Lung (tissue), 11 donors: ENCODE measurements at regions not wholly inside any gene's neighbourhood (a gene's known extent, or its start where the extent isn't known, plus 50 kb on each side); places are given as distances from the start of the nearest gene placed in this dataset.
"Not testable (repeated sequence)": the region's sequence is repeated elsewhere in the genome, so short reads cannot be mapped to it uniquely, and the experiment has no call there.

Source experiments
- ATAC-seq: fragments of 200-7000 bp; cut with Tn5 transposase; one replicate; pipeline ENCODE4 v1.9.1; 2020; ENCODE audit warnings: moderate number of reproducible peaks; ENCODE audit not compliant: insufficient read depth, low FRiP score
- DNase-seq, 3 donors: peaks; one replicate each; pipeline ENCODE4 v3.0.0-alpha.2; 2013 to 2017
- H3K27ac ChIP-seq, 2 donors: one replicate each; pipeline ENCODE4 v1.5.1; 2013; ENCODE audit warnings: mild to moderate bottlenecking in 2 of 2, moderate library complexity in 2 of 2, control low read depth in 1 of 2, inconsistent platforms in 1 of 2, low read depth in 1 of 2, low read length in 1 of 2
- H3K27me3 ChIP-seq, 3 donors: one replicate each; pipeline ENCODE4 v1.5.1; 2013; ENCODE audit warnings: low read length in 2 of 3; ENCODE audit not compliant: control insufficient read depth in 3 of 3, insufficient read depth in 3 of 3
- H3K36me3 ChIP-seq, 4 donors: one replicate each; pipeline ENCODE4 v1.5.1; 2013; ENCODE audit warnings: low read length in 4 of 4, mild to moderate bottlenecking in 1 of 4, moderate library complexity in 1 of 4; ENCODE audit not compliant: control insufficient read depth in 4 of 4, insufficient read depth in 4 of 4
- H3K4me1 ChIP-seq, 5 donors: one replicate each; pipeline ENCODE4 v1.5.1; 2013; ENCODE audit warnings: low read length in 5 of 5, mild to moderate bottlenecking in 2 of 5, moderate library complexity in 1 of 5; ENCODE audit not compliant: control insufficient read depth in 5 of 5, insufficient read depth in 5 of 5
- H3K4me3 ChIP-seq: one replicate; pipeline ENCODE4 v1.5.1; 2013; ENCODE audit warnings: mild to moderate bottlenecking, control low read depth, moderate library complexity
- H3K9ac ChIP-seq, 2 donors: one replicate each; pipeline ENCODE4 v1.5.1; 2013; ENCODE audit warnings: low read length in 2 of 2, control low read depth in 1 of 2; ENCODE audit not compliant: insufficient read depth in 1 of 2
- H3K9me3 ChIP-seq, 4 donors: one replicate each; pipeline ENCODE4 v1.5.1; 2013; ENCODE audit warnings: low read length in 3 of 4, mild to moderate bottlenecking in 1 of 4, moderate library complexity in 1 of 4; ENCODE audit not compliant: control insufficient read depth in 4 of 4, insufficient read depth in 3 of 4
- WGBS, 2 donors: extraction: QIAGEN DNeasy Blood & Tissue Kit; methylation state at CpG; one replicate each; pipeline ENCODE4 v1.1.7; 2013; 5-methylcytosine and 5-hydroxymethylcytosine counted together
- TF ChIP-seq, protein P1 (sequence below): IDR thresholded peaks from 2 replicates; pipeline ENCODE4 v1.5.1; 2012; ENCODE audit warnings: mild to moderate bottlenecking; ENCODE audit errors: control extremely low read depth, extremely low read depth
- donor health status: control.
- donor health status: control.
- donor health status: Bipolar disorder and iron deficiency.
- donor health status: healthy.
- donor health status: DM: yes; HTN: yes; CAD: no.

DNA sequence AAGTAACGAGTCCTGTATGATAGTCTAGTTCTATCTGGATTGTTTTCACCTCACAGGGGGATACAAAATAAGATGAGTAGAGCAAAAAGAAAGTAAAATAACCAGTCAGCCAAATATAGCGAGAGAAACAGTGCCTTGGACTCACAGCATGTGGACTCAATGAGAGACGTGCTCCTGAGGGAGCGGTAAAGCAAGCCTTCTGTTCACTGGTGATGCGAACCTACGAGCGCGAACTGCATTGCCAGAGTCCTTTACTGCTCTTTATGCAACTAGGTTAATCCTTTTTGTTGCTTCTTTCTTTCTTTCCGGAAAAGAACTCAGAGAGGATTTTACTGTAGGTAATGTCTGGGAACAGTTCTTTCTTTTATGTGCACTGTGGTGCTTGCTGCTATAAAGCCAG, 132.7 kb downstream of the ANXA1 start:
- TF ChIP-seq, protein P1, sequence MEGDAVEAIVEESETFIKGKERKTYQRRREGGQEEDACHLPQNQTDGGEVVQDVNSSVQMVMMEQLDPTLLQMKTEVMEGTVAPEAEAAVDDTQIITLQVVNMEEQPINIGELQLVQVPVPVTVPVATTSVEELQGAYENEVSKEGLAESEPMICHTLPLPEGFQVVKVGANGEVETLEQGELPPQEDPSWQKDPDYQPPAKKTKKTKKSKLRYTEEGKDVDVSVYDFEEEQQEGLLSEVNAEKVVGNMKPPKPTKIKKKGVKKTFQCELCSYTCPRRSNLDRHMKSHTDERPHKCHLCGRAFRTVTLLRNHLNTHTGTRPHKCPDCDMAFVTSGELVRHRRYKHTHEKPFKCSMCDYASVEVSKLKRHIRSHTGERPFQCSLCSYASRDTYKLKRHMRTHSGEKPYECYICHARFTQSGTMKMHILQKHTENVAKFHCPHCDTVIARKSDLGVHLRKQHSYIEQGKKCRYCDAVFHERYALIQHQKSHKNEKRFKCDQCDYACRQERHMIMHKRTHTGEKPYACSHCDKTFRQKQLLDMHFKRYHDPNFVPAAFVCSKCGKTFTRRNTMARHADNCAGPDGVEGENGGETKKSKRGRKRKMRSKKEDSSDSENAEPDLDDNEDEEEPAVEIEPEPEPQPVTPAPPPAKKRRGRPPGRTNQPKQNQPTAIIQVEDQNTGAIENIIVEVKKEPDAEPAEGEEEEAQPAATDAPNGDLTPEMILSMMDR = no peak
- Histone ChIP-seq H3K9me3 (no peaks in the 10 kb centered on the region), H3K4me3 (no peak overlapping the region), H3K4me1 (no peaks in the 10 kb centered on the region), H3K27me3 (no peaks in the 10 kb centered on the region), H3K9ac (no peak overlapping the region), H3K27ac (no peak overlapping the region), H3K36me3 (no peaks in the 10 kb centered on the region)
- ATAC-seq (no peak), DNase-seq (no peak)
- WGBS, 2 donors = 90 to 92% methylated on average over 9 of the region's 9 CpGs

DNA sequence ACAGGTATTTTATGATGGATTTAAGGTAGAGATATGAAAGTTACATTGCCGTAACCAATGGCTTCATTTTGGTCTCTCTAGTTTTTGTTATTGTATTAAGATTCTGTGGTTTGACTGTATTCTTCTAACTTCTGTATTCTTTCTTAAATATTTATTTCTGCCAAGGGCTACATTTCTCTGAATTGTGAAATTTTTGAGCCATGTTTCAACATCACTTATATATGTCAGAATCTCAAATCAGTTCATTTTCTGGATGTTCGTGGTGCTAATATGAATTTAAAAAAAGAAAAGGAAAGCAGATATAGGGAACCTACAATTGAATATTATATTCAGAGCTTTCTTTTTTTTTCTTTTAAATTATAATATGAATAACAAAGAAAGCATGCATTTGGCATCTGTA, 142.7 kb downstream of the ANXA1 start:
- Histone ChIP-seq H3K27me3 (no peaks in the 10 kb centered on the region), H3K4me1 (no peaks in the 10 kb centered on the region), H3K4me3 (no peak overlapping the region), H3K9ac (no peak overlapping the region), H3K36me3 (no peaks in the 10 kb centered on the region), H3K27ac (no peak overlapping the region), H3K9me3 (peaks cover 0 to 3% (median 0%) of the 10 kb centered on the region in 4 donors)
- ATAC-seq (no peak), DNase-seq (no peak)
- 71 to 74% methylated on average over 2 of the region's 2 CpGs for WGBS, 2 donors
- TF ChIP-seq, protein P1 = no peak

DNA sequence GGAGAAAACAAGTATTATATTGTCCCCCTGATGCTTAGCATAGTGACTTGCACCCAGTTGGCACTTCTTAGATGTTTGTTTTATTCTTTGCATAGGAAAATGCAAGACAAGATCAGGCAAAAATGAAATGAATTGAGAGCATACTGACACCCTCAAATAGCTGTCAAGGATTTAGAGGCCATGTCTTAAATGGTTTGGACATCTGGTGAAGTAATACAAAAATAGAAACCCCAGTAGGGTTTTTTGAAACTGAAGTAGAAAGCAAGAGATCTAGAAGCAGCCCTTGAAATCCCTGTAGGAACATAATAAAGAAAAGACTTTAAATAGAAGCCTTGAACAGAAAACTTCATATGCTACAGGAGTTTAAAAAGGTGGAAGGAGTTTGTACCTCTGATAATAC, 174.3 kb downstream of the ANXA1 start:
- Histone ChIP-seq H3K27ac (no peak overlapping the region), H3K36me3 (no peaks in the 10 kb centered on the region), H3K4me3 (no peak overlapping the region), H3K4me1 (no peaks in the 10 kb centered on the region), H3K27me3 (no peaks in the 10 kb centered on the region), H3K9ac (no peak overlapping the region), H3K9me3 (no peaks in the 10 kb centered on the region)
- TF ChIP-seq, protein P1 = no peak
- DNase-seq (no peak), ATAC-seq (no peak)

DNA sequence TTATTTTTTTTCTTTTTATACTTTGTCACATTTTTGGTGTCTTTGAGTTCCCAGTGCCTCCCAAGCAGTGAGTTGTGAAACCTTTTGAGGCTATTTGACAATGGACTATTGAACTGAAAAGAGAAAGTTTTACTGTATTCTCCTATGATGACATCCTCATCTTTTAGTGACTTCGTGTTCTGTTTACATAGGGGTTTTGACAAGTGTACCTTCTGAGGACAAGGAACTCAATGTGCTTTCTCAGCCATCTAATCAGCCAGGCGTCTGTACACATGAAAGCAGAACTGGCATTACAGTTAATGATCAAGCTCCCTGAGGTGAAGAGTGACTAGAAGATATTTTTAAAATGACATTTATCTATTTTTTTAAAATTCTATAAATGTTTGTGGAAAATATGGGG, 175.5 kb downstream of the ANXA1 start:
- Histone ChIP-seq H3K27ac (no peak overlapping the region), H3K4me3 (no peak overlapping the region), H3K9me3 (no peaks in the 10 kb centered on the region), H3K36me3 (no peaks in the 10 kb centered on the region), H3K9ac (no peak overlapping the region), H3K27me3 (no peaks in the 10 kb centered on the region), H3K4me1 (no peaks in the 10 kb centered on the region)
- DNase-seq (no peak), ATAC-seq (no peak)
- WGBS, 2 donors = 47 to 66% methylated on average over 2 of the region's 2 CpGs
- TF ChIP-seq, protein P1 = no peak

DNA sequence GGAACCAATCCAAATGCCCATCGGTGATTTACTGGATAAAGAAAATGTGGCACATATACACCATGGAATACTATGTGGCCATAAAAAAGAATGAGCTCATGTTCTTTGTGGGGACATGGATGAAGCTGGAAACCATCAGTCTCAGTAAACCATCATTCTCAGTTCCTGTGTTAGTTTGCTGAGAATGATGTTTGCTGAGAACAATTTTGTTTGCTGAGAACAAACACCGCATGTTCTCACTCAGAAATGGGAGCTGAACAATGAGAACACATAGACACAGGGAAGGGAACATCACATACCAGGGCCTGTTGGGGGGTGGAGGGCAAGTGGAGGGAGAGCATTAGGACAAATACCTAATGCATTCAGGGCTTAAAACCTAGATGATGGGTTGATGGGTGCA, 185.5 kb downstream of the ANXA1 start:
- H3K27me3 ChIP-seq, H3K9ac ChIP-seq, H3K27ac ChIP-seq, H3K9me3 ChIP-seq, DNase-seq, H3K36me3 ChIP-seq, H3K4me1 ChIP-seq, H3K4me3 ChIP-seq, ATAC-seq: not testable (repeated sequence)
- WGBS, 2 donors = 92 to 93% methylated on average over 2 of the region's 2 CpGs
